GM18867 (cell line): ENCODE measurements at regions not wholly inside any gene's neighbourhood (a gene's known extent, or its start where the extent isn't known, plus 50 kb on each side); places are given as distances from the start of the nearest gene placed in this dataset.
"Not testable (repeated sequence)": the region's sequence is repeated elsewhere in the genome, so short reads cannot be mapped to it uniquely, and the experiment has no call there.

Source experiments
- ATAC-seq: cut with Tn5 transposase; IDR thresholded peaks from one replicate; pipeline ENCODE4 v1.9.1; 2021; ENCODE audit warnings: mild to moderate bottlenecking, moderate library complexity; ENCODE audit not compliant: unreplicated experiment

GRCh38 chr12:24522736-24523135, 426.2 kb downstream of the BCAT1 start:
- no peak for ATAC-seq

- ATAC-seq, result no peak
Observed at GRCh38 chr12:24519759-24520158, 429.1 kb downstream of the BCAT1 start.

- ATAC-seq, result no peak
Observed at GRCh38 chr12:24517000-24517399, 431.9 kb downstream of the BCAT1 start.

- no peak for ATAC-seq
Observed at GRCh38 chr12:24510581-24511125, 438.2 kb downstream of the BCAT1 start.

GRCh38 chr12:24507827-24508226, 441.1 kb downstream of the BCAT1 start:
- no peak for ATAC-seq

GRCh38 chr12:24505366-24506015, 443.4 kb downstream of the BCAT1 start:
- ATAC-seq, result no peak

- not testable (repeated sequence) for ATAC-seq
Observed at GRCh38 chr12:24503477-24503876, 445.4 kb downstream of the BCAT1 start.

GRCh38 chr12:24500831-24501230, 448.1 kb downstream of the BCAT1 start:
- no peak for ATAC-seq

GRCh38 chr12:24500421-24500820, 448.5 kb downstream of the BCAT1 start:
- no peak for ATAC-seq

GRCh38 chr12:24499151-24500146, 449.5 kb downstream of the BCAT1 start:
- no peak for ATAC-seq

- ATAC-seq, result no peak
Observed at GRCh38 chr12:24496755-24497154, 452.1 kb downstream of the BCAT1 start.

- no peak for ATAC-seq
Observed at GRCh38 chr12:24494401-24494800, 454.5 kb downstream of the BCAT1 start.

- ATAC-seq, result no peak
Observed at GRCh38 chr12:24491968-24492367, 456.9 kb downstream of the BCAT1 start.

- no peak for ATAC-seq
Observed at GRCh38 chr12:24489939-24490338, 459.0 kb downstream of the BCAT1 start.

GRCh38 chr12:24488906-24489619, 459.8 kb downstream of the BCAT1 start:
- no peak for ATAC-seq

- ATAC-seq, result no peak
Observed at GRCh38 chr12:24488091-24488596, 460.8 kb downstream of the BCAT1 start.

GRCh38 chr12:24487606-24488005, 461.3 kb downstream of the BCAT1 start:
- no peak for ATAC-seq

GRCh38 chr12:24483732-24484131, 465.2 kb downstream of the BCAT1 start:
- ATAC-seq, result no peak

GRCh38 chr12:24482882-24483604, 465.9 kb downstream of the BCAT1 start:
- no peak for ATAC-seq

GRCh38 chr12:24482044-24482443, 466.9 kb downstream of the BCAT1 start:
- ATAC-seq, result no peak
